ENCODE measurements at regions not wholly inside any gene's neighbourhood (a gene's known extent, or its start where the extent isn't known, plus 50 kb on each side); places are given as distances from the start of the nearest gene placed in this dataset.

GRCh38 chr5:152329761-152330283, 75.3 kb downstream of the NMUR2 start:
- DNase-seq (ENCODE audit: extremely low read depth, insufficient read length) = no peak
- TF ChIP-seq CTCF (IDR thresholded peaks at IDR 0.05; ENCODE audit: insufficient read depth, low read length, poor library complexity, severe bottlenecking) = no peak
- Histone ChIP-seq H3K4me3 (replicated peaks; ENCODE audit: low read depth, low read length) (no peak overlapping the region), H3K36me3 (ENCODE audit: control insufficient read depth, insufficient read depth, low read length) (no peaks in the 10 kb centered on the region), H3K27me3 (replicated peaks; ENCODE audit: control insufficient read depth, insufficient read depth, low read length) (no peaks in the 10 kb centered on the region; the same call in 1 of the 2 replicates)

- H3K27me3 ChIP-seq (replicated peaks; ENCODE audit: control insufficient read depth, insufficient read depth, low read length) = no peaks in the 10 kb centered on the region; the same call in 1 of the 2 replicates
- no peak for TF ChIP-seq CTCF (IDR thresholded peaks at IDR 0.05; ENCODE audit: insufficient read depth, low read length, poor library complexity, severe bottlenecking)
- no peak for DNase-seq (ENCODE audit: extremely low read depth, insufficient read length)
Observed at GRCh38 chr5:152329207-152329606, 75.9 kb downstream of the NMUR2 start.

GRCh38 chr5:152315942-152316341, 89.1 kb downstream of the NMUR2 start:
- Histone ChIP-seq H3K4me3 (replicated peaks; ENCODE audit: low read depth, low read length) (no peak overlapping the region), H3K36me3 (ENCODE audit: control insufficient read depth, insufficient read depth, low read length) (no peaks in the 10 kb centered on the region), H3K27me3 (replicated peaks; ENCODE audit: control insufficient read depth, insufficient read depth, low read length) (no peaks in the 10 kb centered on the region; the same call in 1 of the 2 replicates)
- no peak for DNase-seq (ENCODE audit: extremely low read depth, insufficient read length)
- TF ChIP-seq CTCF (IDR thresholded peaks at IDR 0.05; ENCODE audit: insufficient read depth, low read length, poor library complexity, severe bottlenecking) = no peak

More at GRCh38 chr5:152329207-152329606, 75.9 kb downstream of the NMUR2 start:
- Histone ChIP-seq H3K36me3 (ENCODE audit: control insufficient read depth, insufficient read depth, low read length) (no peaks in the 10 kb centered on the region), H3K4me3 (replicated peaks; ENCODE audit: low read depth, low read length) (no peak overlapping the region)

- H3K4me3 ChIP-seq (replicated peaks; ENCODE audit: low read depth, low read length) = no peak overlapping the region
Observed at GRCh38 chr5:152314196-152314829, 90.8 kb downstream of the NMUR2 start.

GRCh38 chr5:152309926-152310450, 95.1 kb downstream of the NMUR2 start:
- Histone ChIP-seq H3K36me3 (ENCODE audit: control insufficient read depth, insufficient read depth, low read length) (no peaks in the 10 kb centered on the region), H3K4me3 (replicated peaks; ENCODE audit: low read depth, low read length) (no peak overlapping the region), H3K27me3 (replicated peaks; ENCODE audit: control insufficient read depth, insufficient read depth, low read length) (no peaks in the 10 kb centered on the region)
- no peak for DNase-seq (ENCODE audit: extremely low read depth, insufficient read length)
- TF ChIP-seq CTCF (IDR thresholded peaks at IDR 0.05; ENCODE audit: insufficient read depth, low read length, poor library complexity, severe bottlenecking) = no peak

More at GRCh38 chr5:152314196-152314829, 90.8 kb downstream of the NMUR2 start:
- TF ChIP-seq CTCF (IDR thresholded peaks at IDR 0.05; ENCODE audit: insufficient read depth, low read length, poor library complexity, severe bottlenecking) = no peak
- Histone ChIP-seq H3K27me3 (replicated peaks; ENCODE audit: control insufficient read depth, insufficient read depth, low read length) (no peaks in the 10 kb centered on the region; the same call in 1 of the 2 replicates), H3K36me3 (ENCODE audit: control insufficient read depth, insufficient read depth, low read length) (no peaks in the 10 kb centered on the region)
- no peak for DNase-seq (ENCODE audit: extremely low read depth, insufficient read length)

Data from GM06990 (cell line).